GM12878 (cell line): ENCODE measurements at regions not wholly inside any gene's neighbourhood (a gene's known extent, or its start where the extent isn't known, plus 50 kb on each side); places are given as distances from the start of the nearest gene placed in this dataset.

Source experiments
- BRCA1 ChIP-seq: IDR thresholded peaks from 2 replicates; pipeline ENCODE4 v1.6.1; 2011; ENCODE audit warnings: low read depth, low read length, improper control_type of control experiment
- CREB1 ChIP-seq: IDR thresholded peaks from 2 replicates; pipeline ENCODE4 v1.6.1; 2012; ENCODE audit warnings: low read depth, mild to moderate bottlenecking, inconsistent platforms
- CTCF ChIP-seq, 3 experiments: IDR thresholded peaks in 2 of 3; conservative IDR thresholded peaks in 1 of 3; 2 replicates each; pipeline ENCODE4 v1.5.1; 2011; ENCODE audit warnings: low read depth in 3 of 3, low read length in 3 of 3, mild to moderate bottlenecking in 3 of 3, control low read depth in 2 of 3, moderate library complexity in 2 of 3, inconsistent platforms in 1 of 3, mixed read lengths in 1 of 3; ENCODE audit not compliant: control insufficient read depth in 2 of 3, insufficient read depth in 1 of 3; ENCODE audit errors: extremely low read depth in 1 of 3
- EP300 ChIP-seq, 2 experiments: fragments of 150-350 bp in 1 of 2; IDR thresholded peaks; 2 replicates each; pipeline ENCODE4 v1.6.1; 2011 to 2012; ENCODE audit warnings: low read depth in 2 of 2, low read length in 2 of 2, borderline replicate concordance in 1 of 2, improper control_type of control experiment in 1 of 2, inconsistent platforms in 1 of 2; ENCODE audit not compliant: control insufficient read depth in 1 of 2
- JUND ChIP-seq: IDR thresholded peaks from 2 replicates; pipeline ENCODE4 v1.6.1; 2012; ENCODE audit warnings: low read depth, mild to moderate bottlenecking, low read length, improper control_type of control experiment, moderate library complexity
- MAX ChIP-seq: IDR thresholded peaks from 2 replicates; pipeline ENCODE4 v1.6.1; 2012; ENCODE audit warnings: low read depth, low read length, improper control_type of control experiment
- RFX5 ChIP-seq: IDR thresholded peaks from 2 replicates; pipeline ENCODE4 v1.6.1; 2011; ENCODE audit warnings: low read depth, low read length, improper control_type of control experiment
- SPI1 ChIP-seq: IDR thresholded peaks from 2 replicates; pipeline ENCODE4 v1.6.1; 2011; ENCODE audit warnings: low read depth, mild to moderate bottlenecking, low read length, moderate library complexity, borderline replicate concordance; ENCODE audit not compliant: insufficient read depth
- TCF7 ChIP-seq: IDR thresholded peaks from 2 replicates; pipeline ENCODE4 v1.6.1; 2014; ENCODE audit warnings: antibody characterized with exemption, borderline replicate concordance

GRCh38 chr6:22965889-22966288, 396.5 kb downstream of the HDGFL1 start:
- TF ChIP-seq BRCA1 (no peak), TCF7 (no peak), RFX5 (no peak), JUND (no peak), CTCF (IDR thresholded peaks at IDR 0.05 in 2 of 3, conservative IDR thresholded peaks at IDR 0.05 in 1 of 3; ENCODE audit: control insufficient read depth in 2 of 3, extremely low read depth in 1 of 3, insufficient read depth in 1 of 3, low read depth in 3 of 3, low read length in 3 of 3) (no peak), SPI1 (no peak), MAX (no peak), EP300 (IDR thresholded peaks at IDR 0.05; ENCODE audit: borderline replicate concordance in 1 of 2, control insufficient read depth in 1 of 2, low read depth in 2 of 2, low read length in 2 of 2) (no peak), CREB1 (no peak)
